Hepatocyte (in vitro differentiated cells): ENCODE measurements at regions not wholly inside any gene's neighbourhood (a gene's known extent, or its start where the extent isn't known, plus 50 kb on each side); places are given as distances from the start of the nearest gene placed in this dataset.

ENCODE experiments used
- DNase-seq: peaks from one replicate; pipeline ENCODE4 v3.0.0-alpha.2; 2016; ENCODE audit warnings: low spot score
- H2AFZ ChIP-seq: fragments of 200-600 bp; sonication (generic); 2 replicates; pipeline ENCODE4 v1.6.0; 2016; ENCODE audit warnings: antibody characterized with exemption, mild to moderate bottlenecking
- H3K27ac ChIP-seq: fragments of 200-600 bp; sonication (generic); 2 replicates; pipeline ENCODE4 v1.5.1; 2016; ENCODE audit warnings: mild to moderate bottlenecking
- H3K27me3 ChIP-seq: fragments of 200-600 bp; sonication (generic); 2 replicates; pipeline ENCODE4 v1.6.1; 2016
- H3K36me3 ChIP-seq: fragments of 200-600 bp; sonication (generic); replicated peaks from 2 replicates; pipeline ENCODE4 v1.5.1; 2016; ENCODE audit warnings: low read depth; ENCODE audit not compliant: insufficient read depth
- H3K4me1 ChIP-seq: fragments of 200-600 bp; sonication (generic); 2 replicates; pipeline ENCODE4 v1.5.1; 2016; ENCODE audit warnings: mild to moderate bottlenecking, moderate library complexity; ENCODE audit not compliant: insufficient read depth
- H3K4me2 ChIP-seq: fragments of 200-600 bp; sonication (generic); 2 replicates; pipeline ENCODE4 v1.6.0; 2016
- H3K4me3 ChIP-seq: fragments of 200-600 bp; sonication (generic); 2 replicates; pipeline ENCODE4 v1.5.1; 2016; ENCODE audit warnings: mild to moderate bottlenecking
- H3K79me2 ChIP-seq: fragments of 200-600 bp; sonication (generic); 2 replicates; pipeline ENCODE4 v1.6.0; 2017; ENCODE audit warnings: mild to moderate bottlenecking
- H3K9me2 ChIP-seq: fragments of 200-600 bp; sonication (generic); replicated peaks from 2 replicates; pipeline ENCODE4 v1.6.0; 2017; ENCODE audit warnings: mild to moderate bottlenecking; ENCODE audit not compliant: insufficient read depth
- H3K9me3 ChIP-seq: fragments of 200-600 bp; sonication (generic); 2 replicates; pipeline ENCODE4 v1.5.1; 2016; ENCODE audit warnings: low read depth, mild to moderate bottlenecking
- H4K20me1 ChIP-seq: fragments of 200-600 bp; sonication (generic); 2 replicates; pipeline ENCODE4 v1.6.0; 2016; ENCODE audit warnings: mild to moderate bottlenecking; ENCODE audit not compliant: insufficient read depth, poor library complexity, severe bottlenecking
- CTCF ChIP-seq: fragments of 200-600 bp; sonication (generic); IDR thresholded peaks from 2 replicates; pipeline ENCODE4 v1.5.1; 2016; ENCODE audit warnings: antibody characterized with exemption, mild to moderate bottlenecking; ENCODE audit not compliant: poor library complexity
- EZH2 ChIP-seq: fragments of 200-600 bp; sonication (generic); IDR thresholded peaks from 2 replicates; pipeline ENCODE4 v1.6.1; 2016; ENCODE audit warnings: antibody characterized with exemption, mild to moderate bottlenecking, borderline replicate concordance
- EZH2phosphoT487 ChIP-seq: fragments of 200-600 bp; sonication (generic); IDR thresholded peaks from one replicate; pipeline ENCODE4 v1.6.1; 2018; ENCODE audit warnings: antibody characterized with exemption, mild to moderate bottlenecking, low read depth, moderate library complexity; ENCODE audit not compliant: unreplicated experiment, severe bottlenecking
- WGBS: methylation state at CpG from one replicate; pipeline ENCODE4 v1.1.6; 2016; ENCODE audit warnings: low lambda C conversion rate; ENCODE audit errors: missing lambda C conversion rate; 5-methylcytosine and 5-hydroxymethylcytosine counted together

GRCh38 chr19:29378543-29379080 is 147.2 kb upstream of the VSTM2B start:
- Histone ChIP-seq H3K4me3 (no peak overlapping the region), H4K20me1 (no peaks in the 10 kb centered on the region), H3K4me1 (no peaks in the 10 kb centered on the region), H3K4me2 (no peak overlapping the region), H3K9me2 (no peaks in the 10 kb centered on the region), H2AFZ (no peak overlapping the region), H3K27me3 (no peaks in the 10 kb centered on the region), H3K79me2 (no peaks in the 10 kb centered on the region), H3K9me3 (no peaks in the 10 kb centered on the region), H3K27ac (no peak overlapping the region), H3K36me3 (no peaks in the 10 kb centered on the region)
- WGBS = 77% methylated on average over 5 of the region's 5 CpGs
- DNase-seq = no peak
- TF ChIP-seq CTCF = no peak

- Histone ChIP-seq H3K36me3 (no peaks in the 10 kb centered on the region), H3K27me3 (no peaks in the 10 kb centered on the region), H3K4me2 (no peak overlapping the region), H3K4me1 (no peaks in the 10 kb centered on the region), H4K20me1 (no peaks in the 10 kb centered on the region), H2AFZ (no peak overlapping the region), H3K27ac (no peak overlapping the region), H3K9me2 (no peaks in the 10 kb centered on the region), H3K4me3 (no peak overlapping the region), H3K79me2 (no peaks in the 10 kb centered on the region), H3K9me3 (no peaks in the 10 kb centered on the region)
- DNase-seq = no peak
- WGBS = 73% methylated on average over 13 of the region's 13 CpGs
- no peak for TF ChIP-seq CTCF
These were observed 146.4 kb upstream of the VSTM2B start for GRCh38 chr19:29379257-29380021.

- no peaks in the 10 kb centered on the region for H3K9me2 ChIP-seq
- no peaks in the 10 kb centered on the region for H4K20me1 ChIP-seq
- H3K9me3 ChIP-seq = no peaks in the 10 kb centered on the region
- 83% methylated on average over 5 of the region's 5 CpGs for WGBS
- H3K4me1 ChIP-seq = no peaks in the 10 kb centered on the region
- TF ChIP-seq CTCF (no peak), EZH2 (no peak), EZH2phosphoT487 (no peak)
- no peaks in the 10 kb centered on the region for H3K36me3 ChIP-seq
- no peak overlapping the region for H3K4me2 ChIP-seq
- H3K27me3 ChIP-seq = no peaks in the 10 kb centered on the region
- no peak for DNase-seq
- H3K79me2 ChIP-seq = no peaks in the 10 kb centered on the region
- H3K27ac ChIP-seq = no peak overlapping the region
- H2AFZ ChIP-seq = no peak overlapping the region
- H3K4me3 ChIP-seq = no peak overlapping the region
These were observed 145.2 kb upstream of the VSTM2B start for GRCh38 chr19:29380581-29380980.
